Gastrocnemius medialis (tissue), 4 donors: ENCODE measurements at regions not wholly inside any gene's neighbourhood (a gene's known extent, or its start where the extent isn't known, plus 50 kb on each side); places are given as distances from the start of the nearest gene placed in this dataset.

Source experiments
- CTCF ChIP-seq, 5 experiments: fragments of 450-650 bp in 3 of 5; fragments of 200-600 bp in 2 of 5; sonication (generic) in 2 of 5; IDR thresholded peaks in 4 of 5; conservative IDR thresholded peaks in 1 of 5; 1 replicate in 4 of 5; 2 replicates in 1 of 5; pipeline ENCODE4 v1.5.1; 2016 to 2019; ENCODE audit warnings: antibody characterized with exemption in 5 of 5, mild to moderate bottlenecking in 3 of 5, moderate library complexity in 3 of 5
- POLR2A ChIP-seq, 2 donors: fragments of 450-650 bp; IDR thresholded peaks; one replicate each; pipeline ENCODE4 v1.6.1; 2017; ENCODE audit warnings: antibody characterized with exemption in 2 of 2, mild to moderate bottlenecking in 2 of 2, moderate library complexity in 2 of 2

- TF ChIP-seq CTCF (IDR thresholded peaks at IDR 0.05 in 4 of 5, conservative IDR thresholded peaks at IDR 0.05 in 1 of 5) = no peak
- no peak for TF ChIP-seq POLR2A (IDR thresholded peaks at IDR 0.05)
These were observed 1188.0 kb upstream of the ALCAM start for GRCh38 chr3:104178680-104179079.
